PC-3 (cell line): ENCODE measurements at regions not wholly inside any gene's neighbourhood (a gene's known extent, or its start where the extent isn't known, plus 50 kb on each side); places are given as distances from the start of the nearest gene placed in this dataset.

ENCODE experiments used
- ATAC-seq: fragments of 200-7000 bp; cut with Tn5 transposase; 2 replicates; pipeline ENCODE4 v1.9.1; 2020; ENCODE audit warnings: mild to moderate bottlenecking, moderate library complexity
- BruUV-seq: library from RNA; stranded (reverse); fragments of 400-500 nt; replicated peaks from 2 replicates; lab custom pipeline; 2021; lab: Mats Ljungman, UMichigan
- CTCF ChIA-PET: fragments of 300-600 bp; sonication (Branson Sonifier 250); formaldehyde crosslinking; loops from one replicate; lab custom pipeline; 2022; ENCODE audit warnings: antibody characterized with exemption; lab: Charles Lee
- POLR2A ChIA-PET: fragments of 300-600 bp; sonication (Branson Sonifier 250); formaldehyde crosslinking; loops from one replicate; lab custom pipeline; 2022; ENCODE audit warnings: antibody characterized with exemption; ENCODE audit not compliant: unreplicated experiment; lab: Charles Lee
- DNase-seq: peaks from one replicate; pipeline ENCODE4 v3.0.0-alpha.2; 2015
- H2AFZ ChIP-seq: fragments of 300-600 bp; sonication (generic); 2 replicates; pipeline ENCODE4 v1.6.0; 2016; ENCODE audit warnings: antibody characterized with exemption, low read length
- H3F3A ChIP-seq: fragments of 300-600 bp; sonication (generic); one replicate; pipeline ENCODE4 v1.6.0; 2017; ENCODE audit warnings: antibody characterized with exemption, low read length, control low read depth, mild to moderate bottlenecking; ENCODE audit not compliant: unreplicated experiment
- H3K27ac ChIP-seq: fragments of 300-600 bp; sonication (generic); 2 replicates; pipeline ENCODE4 v1.5.1; 2016; ENCODE audit warnings: mild to moderate bottlenecking, low read length
- H3K27me3 ChIP-seq: fragments of 300-600 bp; sonication (generic); 2 replicates; pipeline ENCODE4 v1.6.1; 2016; ENCODE audit warnings: low read length, mixed read lengths
- H3K36me3 ChIP-seq: fragments of 300-600 bp; sonication (generic); 2 replicates; pipeline ENCODE4 v1.6.1; 2016; ENCODE audit warnings: low read depth, mixed run types, low read length, mixed read lengths
- H3K4me1 ChIP-seq: fragments of 300-600 bp; sonication (generic); 2 replicates; pipeline ENCODE4 v1.5.1; 2016; ENCODE audit warnings: low read length; ENCODE audit not compliant: insufficient read depth
- H3K4me2 ChIP-seq: fragments of 300-600 bp; sonication (generic); 2 replicates; pipeline ENCODE4 v1.6.0; 2016; ENCODE audit warnings: low read length
- H3K4me3 ChIP-seq: fragments of 300-600 bp; sonication (generic); 2 replicates; pipeline ENCODE4 v1.5.1; 2016; ENCODE audit warnings: mild to moderate bottlenecking, low read length, mixed read lengths
- H3K79me2 ChIP-seq: fragments of 300-600 bp; sonication (generic); 2 replicates; pipeline ENCODE4 v1.6.1; 2017; ENCODE audit warnings: low read length, mixed read lengths
- H3K9ac ChIP-seq: fragments of 300-600 bp; sonication (generic); 2 replicates; pipeline ENCODE4 v1.6.0; 2016; ENCODE audit warnings: mild to moderate bottlenecking, low read length
- H3K9me2 ChIP-seq: fragments of 300-600 bp; sonication (generic); replicated peaks from 2 replicates; pipeline ENCODE4 v1.6.1; 2016; ENCODE audit warnings: mixed run types, low read length, mixed read lengths
- H3K9me3 ChIP-seq: fragments of 300-600 bp; sonication (generic); 2 replicates; pipeline ENCODE4 v1.6.1; 2016; ENCODE audit warnings: low read length, mixed read lengths
- H4K20me1 ChIP-seq: fragments of 300-600 bp; sonication (generic); 2 replicates; pipeline ENCODE4 v1.6.1; 2016; ENCODE audit warnings: low read length, mixed read lengths
- CTCF ChIP-seq: fragments of 300-600 bp; sonication (generic); conservative IDR thresholded peaks from 2 replicates; pipeline ENCODE4 v1.5.1; 2017; ENCODE audit warnings: antibody characterized with exemption, low read depth, mild to moderate bottlenecking, low read length
- EZH2 ChIP-seq: fragments of 300-600 bp; sonication (generic); IDR thresholded peaks from one replicate; pipeline ENCODE4 v1.6.1; 2017; ENCODE audit warnings: antibody characterized with exemption, mild to moderate bottlenecking, low read length; ENCODE audit not compliant: unreplicated experiment
- EZH2phosphoT487 ChIP-seq: fragments of 300-600 bp; sonication (generic); IDR thresholded peaks from 2 replicates; pipeline ENCODE4 v1.6.1; 2018; ENCODE audit warnings: mild to moderate bottlenecking, antibody characterized with exemption, low read length, borderline replicate concordance
- intact Hi-C: fragments of 100-400 bp; cut with micrococcal nuclease; formaldehyde crosslinking; loops from 2 replicates; pipeline ENCODE4 v1.9.0; 2023

- H3K27ac ChIP-seq: no peak overlapping the region
- no peak for DNase-seq
- H3F3A ChIP-seq: no peaks in the 10 kb centered on the region
- no peaks in the 10 kb centered on the region for H3K9me2 ChIP-seq
- H3K36me3 ChIP-seq: no peaks in the 10 kb centered on the region
- H3K9ac ChIP-seq: no peak overlapping the region
- no peak overlapping the region for H3K4me3 ChIP-seq
- POLR2A ChIA-PET: no interaction called here
- ATAC-seq: no peak
- CTCF ChIA-PET: no interaction called here
- H3K79me2 ChIP-seq: no peaks in the 10 kb centered on the region
- no peaks in the 10 kb centered on the region for H3K4me1 ChIP-seq
- no peak overlapping the region for H2AFZ ChIP-seq
- H3K9me3 ChIP-seq: no peaks in the 10 kb centered on the region
- TF ChIP-seq EZH2 (no peak), EZH2phosphoT487 (no peak), CTCF (no peak)
- intact Hi-C loops: no loop called here
- H3K4me2 ChIP-seq: no peak overlapping the region
- no peaks in the 10 kb centered on the region for H3K27me3 ChIP-seq
- H4K20me1 ChIP-seq: no peaks in the 10 kb centered on the region
- BruUV-seq: no TSS peak
Measured at GRCh38 chr15:96144734-96145133, 185.8 kb upstream of the NR2F2 start.

- H3K79me2 ChIP-seq: no peaks in the 10 kb centered on the region
- H3K36me3 ChIP-seq: no peaks in the 10 kb centered on the region
- intact Hi-C loops: no loop called here
- no peaks in the 10 kb centered on the region for H3K9me2 ChIP-seq
- DNase-seq (no peak), ATAC-seq (no peak)
- no TSS peak for BruUV-seq
- ChIA-PET POLR2A (no interaction called here), CTCF (no interaction called here)
- TF ChIP-seq EZH2: no peak
- no peak for TF ChIP-seq CTCF
- no peak for TF ChIP-seq EZH2phosphoT487
- H3K27me3 ChIP-seq: no peaks in the 10 kb centered on the region
- H3K27ac ChIP-seq: no peak overlapping the region
- H3K4me3 ChIP-seq: no peak overlapping the region
- no peaks in the 10 kb centered on the region for H3F3A ChIP-seq
- H3K9ac ChIP-seq: no peak overlapping the region
- H4K20me1 ChIP-seq: no peaks in the 10 kb centered on the region
- no peaks in the 10 kb centered on the region for H3K4me1 ChIP-seq
- no peaks in the 10 kb centered on the region for H3K9me3 ChIP-seq
- H2AFZ ChIP-seq: no peak overlapping the region
- H3K4me2 ChIP-seq: no peak overlapping the region
Measured at GRCh38 chr15:96146726-96147125, 183.8 kb upstream of the NR2F2 start.

- Histone ChIP-seq H2AFZ (no peak overlapping the region), H3K36me3 (no peaks in the 10 kb centered on the region), H4K20me1 (no peaks in the 10 kb centered on the region), H3K27ac (no peak overlapping the region), H3K4me1 (no peaks in the 10 kb centered on the region), H3K9me3 (no peaks in the 10 kb centered on the region), H3K4me3 (no peak overlapping the region), H3K9me2 (no peaks in the 10 kb centered on the region), H3K27me3 (no peaks in the 10 kb centered on the region), H3K9ac (no peak overlapping the region), H3K4me2 (no peak overlapping the region), H3F3A (no peaks in the 10 kb centered on the region), H3K79me2 (no peaks in the 10 kb centered on the region)
- BruUV-seq: no TSS peak
- TF ChIP-seq EZH2phosphoT487: no peak
- TF ChIP-seq CTCF: no peak
- no peak for TF ChIP-seq EZH2
- CTCF ChIA-PET: no interaction called here
- ATAC-seq (no peak), DNase-seq (no peak)
- POLR2A ChIA-PET: no interaction called here
- intact Hi-C loops: no loop called here
Measured at GRCh38 chr15:96147267-96147666, 183.2 kb upstream of the NR2F2 start.
